ENCODE measurements at regions not wholly inside any gene's neighbourhood (a gene's known extent, or its start where the extent isn't known, plus 50 kb on each side); places are given as distances from the start of the nearest gene placed in this dataset.

- H3K4me3 ChIP-seq = no peak overlapping the region
- H3K27ac ChIP-seq = no peak overlapping the region
- TF ChIP-seq CTCF (IDR thresholded peaks at IDR 0.05) (no peak), POLR2AphosphoS5 (IDR thresholded peaks at IDR 0.05) (no peak), POLR2A (IDR thresholded peaks at IDR 0.05) (no peak), EP300 (IDR thresholded peaks at IDR 0.05) (no peak)
- peaks cover 0 to 5% (median 0%) of the 10 kb centered on the region in 3 donors for H3K27me3 ChIP-seq
- no peaks in the 10 kb centered on the region for H3K4me1 ChIP-seq
- H3K36me3 ChIP-seq = no peaks in the 10 kb centered on the region
- 59 to 72% (median 61%) methylated on average over 5 of the region's 5 CpGs for WGBS, 5 donors
- peak in 1 of 2 donors; percentile 24 for DNase-seq
- intact Hi-C loops (cut with DNase I; ENCODE audit: low total_unique reads) = no loop called here
- H3K9me3 ChIP-seq = peaks cover 0 to 29% (median 17%) of the 10 kb centered on the region in 4 donors
These were observed 238.2 kb upstream of the AJAP1 start for GRCh38 chr1:4416189-4416588.

DNA sequence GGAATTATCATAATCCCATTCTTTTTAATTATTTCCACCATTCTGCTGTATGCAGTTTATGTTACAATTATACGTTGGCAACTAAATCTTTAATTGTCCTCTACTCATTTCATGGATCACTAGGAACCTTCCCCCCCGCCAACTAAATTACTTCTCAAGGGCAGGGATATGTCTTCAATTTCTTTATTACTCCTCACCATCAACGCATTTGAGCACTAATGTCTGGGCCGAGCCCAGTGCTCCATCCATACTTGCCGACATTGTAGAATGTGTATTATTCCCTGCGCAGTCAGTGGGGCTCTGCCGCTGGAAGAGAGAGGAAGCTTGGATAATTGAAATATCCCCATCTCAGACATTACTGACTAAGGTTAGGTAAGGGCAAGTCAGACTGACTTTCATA, 236.4 kb upstream of the AJAP1 start:
- Histone ChIP-seq H3K27ac (no peak overlapping the region), H3K9me3 (peaks cover 0 to 29% (median 18%) of the 10 kb centered on the region in 4 donors), H3K4me1 (no peaks in the 10 kb centered on the region), H3K4me3 (no peak overlapping the region), H3K27me3 (peaks cover 0 to 10% (median 0%) of the 10 kb centered on the region in 3 donors), H3K36me3 (no peaks in the 10 kb centered on the region)
- intact Hi-C loops (cut with DNase I; ENCODE audit: low total_unique reads) = no loop called here
- TF ChIP-seq POLR2AphosphoS5 (IDR thresholded peaks at IDR 0.05) (no peak), POLR2A (IDR thresholded peaks at IDR 0.05) (no peak), EP300 (IDR thresholded peaks at IDR 0.05) (no peak), CTCF (IDR thresholded peaks at IDR 0.05) (no peak)
- 84 to 94% (median 92%) methylated on average over 7 of the region's 7 CpGs for WGBS, 5 donors
- DNase-seq = no peak

DNA sequence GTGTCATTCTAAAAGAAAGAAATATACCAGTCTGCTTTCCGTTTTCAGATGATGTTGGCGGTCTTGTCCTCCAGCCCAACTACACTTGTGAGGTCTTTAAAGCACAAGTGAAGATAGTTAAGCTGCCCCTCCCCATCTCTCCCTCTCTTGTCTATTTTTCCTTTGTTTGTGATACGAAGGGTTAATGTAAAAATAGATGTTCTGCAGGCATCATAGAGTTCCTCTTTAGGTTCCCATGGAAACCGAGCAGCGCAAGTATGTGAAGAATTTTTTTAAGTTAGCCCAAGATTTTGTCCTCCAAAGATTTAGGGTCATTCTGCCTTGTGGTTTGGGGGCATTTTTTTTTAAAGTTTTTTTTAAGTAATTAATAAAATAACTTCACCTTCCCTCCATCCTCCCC, 232.4 kb upstream of the AJAP1 start:
- DNase-seq = peak in 1 of 2 donors; percentile 26
- Histone ChIP-seq H3K27ac (no peak overlapping the region), H3K4me1 (no peaks in the 10 kb centered on the region), H3K4me3 (no peak overlapping the region), H3K9me3 (peaks cover 0 to 29% (median 16%) of the 10 kb centered on the region in 4 donors), H3K27me3 (peaks cover 0 to 7% (median 0%) of the 10 kb centered on the region in 3 donors), H3K36me3 (no peaks in the 10 kb centered on the region)
- TF ChIP-seq CTCF (IDR thresholded peaks at IDR 0.05) (no peak), POLR2A (IDR thresholded peaks at IDR 0.05) (no peak), POLR2AphosphoS5 (IDR thresholded peaks at IDR 0.05) (no peak), EP300 (IDR thresholded peaks at IDR 0.05) (no peak)
- 56 to 71% (median 65%) methylated on average over 5 of the region's 5 CpGs for WGBS, 5 donors
- intact Hi-C loops (cut with DNase I; ENCODE audit: low total_unique reads) = no loop called here

GRCh38 chr1:4422504-4423289, 231.7 kb upstream of the AJAP1 start:
- H3K36me3 ChIP-seq = no peaks in the 10 kb centered on the region
- no peaks in the 10 kb centered on the region for H3K4me1 ChIP-seq
- no peak overlapping the region for H3K27ac ChIP-seq
- peaks cover 0 to 29% (median 16%) of the 10 kb centered on the region in 4 donors for H3K9me3 ChIP-seq
- peaks cover 0 to 7% (median 0%) of the 10 kb centered on the region in 3 donors for H3K27me3 ChIP-seq
- DNase-seq = peak in 1 of 2 donors; percentile 26
- no peak for TF ChIP-seq POLR2AphosphoS5 (IDR thresholded peaks at IDR 0.05)
- no peak for TF ChIP-seq CTCF (IDR thresholded peaks at IDR 0.05)
- no peak for TF ChIP-seq EP300 (IDR thresholded peaks at IDR 0.05)
- no peak for TF ChIP-seq POLR2A (IDR thresholded peaks at IDR 0.05)
- H3K4me3 ChIP-seq = no peak overlapping the region
- 53 to 68% (median 67%) methylated on average over 13 to 18 of the region's 18 CpGs for WGBS, 5 donors
- intact Hi-C loops (cut with DNase I; ENCODE audit: low total_unique reads) = no loop called here
